ENCODE measurements at regions not wholly inside any gene's neighbourhood (a gene's known extent, or its start where the extent isn't known, plus 50 kb on each side); places are given as distances from the start of the nearest gene placed in this dataset.

DNA sequence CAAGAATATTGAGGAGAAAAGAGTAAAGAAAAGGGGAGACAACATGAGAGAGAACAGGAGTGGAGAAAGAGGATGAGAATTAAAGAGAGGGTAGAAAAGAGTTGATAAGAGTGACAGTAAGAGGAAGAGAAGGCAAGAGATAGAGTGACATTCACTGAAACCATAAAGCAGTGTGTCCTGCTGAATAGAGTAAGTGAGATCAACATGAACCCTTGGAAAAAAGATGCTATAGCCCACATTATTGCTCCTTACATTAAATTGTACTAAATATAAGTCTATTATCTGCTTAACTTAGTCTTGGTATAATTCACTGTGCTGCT is 489.5 kb downstream of the SHISA9 start (continued):
- TF ChIP-seq, protein P1, sequence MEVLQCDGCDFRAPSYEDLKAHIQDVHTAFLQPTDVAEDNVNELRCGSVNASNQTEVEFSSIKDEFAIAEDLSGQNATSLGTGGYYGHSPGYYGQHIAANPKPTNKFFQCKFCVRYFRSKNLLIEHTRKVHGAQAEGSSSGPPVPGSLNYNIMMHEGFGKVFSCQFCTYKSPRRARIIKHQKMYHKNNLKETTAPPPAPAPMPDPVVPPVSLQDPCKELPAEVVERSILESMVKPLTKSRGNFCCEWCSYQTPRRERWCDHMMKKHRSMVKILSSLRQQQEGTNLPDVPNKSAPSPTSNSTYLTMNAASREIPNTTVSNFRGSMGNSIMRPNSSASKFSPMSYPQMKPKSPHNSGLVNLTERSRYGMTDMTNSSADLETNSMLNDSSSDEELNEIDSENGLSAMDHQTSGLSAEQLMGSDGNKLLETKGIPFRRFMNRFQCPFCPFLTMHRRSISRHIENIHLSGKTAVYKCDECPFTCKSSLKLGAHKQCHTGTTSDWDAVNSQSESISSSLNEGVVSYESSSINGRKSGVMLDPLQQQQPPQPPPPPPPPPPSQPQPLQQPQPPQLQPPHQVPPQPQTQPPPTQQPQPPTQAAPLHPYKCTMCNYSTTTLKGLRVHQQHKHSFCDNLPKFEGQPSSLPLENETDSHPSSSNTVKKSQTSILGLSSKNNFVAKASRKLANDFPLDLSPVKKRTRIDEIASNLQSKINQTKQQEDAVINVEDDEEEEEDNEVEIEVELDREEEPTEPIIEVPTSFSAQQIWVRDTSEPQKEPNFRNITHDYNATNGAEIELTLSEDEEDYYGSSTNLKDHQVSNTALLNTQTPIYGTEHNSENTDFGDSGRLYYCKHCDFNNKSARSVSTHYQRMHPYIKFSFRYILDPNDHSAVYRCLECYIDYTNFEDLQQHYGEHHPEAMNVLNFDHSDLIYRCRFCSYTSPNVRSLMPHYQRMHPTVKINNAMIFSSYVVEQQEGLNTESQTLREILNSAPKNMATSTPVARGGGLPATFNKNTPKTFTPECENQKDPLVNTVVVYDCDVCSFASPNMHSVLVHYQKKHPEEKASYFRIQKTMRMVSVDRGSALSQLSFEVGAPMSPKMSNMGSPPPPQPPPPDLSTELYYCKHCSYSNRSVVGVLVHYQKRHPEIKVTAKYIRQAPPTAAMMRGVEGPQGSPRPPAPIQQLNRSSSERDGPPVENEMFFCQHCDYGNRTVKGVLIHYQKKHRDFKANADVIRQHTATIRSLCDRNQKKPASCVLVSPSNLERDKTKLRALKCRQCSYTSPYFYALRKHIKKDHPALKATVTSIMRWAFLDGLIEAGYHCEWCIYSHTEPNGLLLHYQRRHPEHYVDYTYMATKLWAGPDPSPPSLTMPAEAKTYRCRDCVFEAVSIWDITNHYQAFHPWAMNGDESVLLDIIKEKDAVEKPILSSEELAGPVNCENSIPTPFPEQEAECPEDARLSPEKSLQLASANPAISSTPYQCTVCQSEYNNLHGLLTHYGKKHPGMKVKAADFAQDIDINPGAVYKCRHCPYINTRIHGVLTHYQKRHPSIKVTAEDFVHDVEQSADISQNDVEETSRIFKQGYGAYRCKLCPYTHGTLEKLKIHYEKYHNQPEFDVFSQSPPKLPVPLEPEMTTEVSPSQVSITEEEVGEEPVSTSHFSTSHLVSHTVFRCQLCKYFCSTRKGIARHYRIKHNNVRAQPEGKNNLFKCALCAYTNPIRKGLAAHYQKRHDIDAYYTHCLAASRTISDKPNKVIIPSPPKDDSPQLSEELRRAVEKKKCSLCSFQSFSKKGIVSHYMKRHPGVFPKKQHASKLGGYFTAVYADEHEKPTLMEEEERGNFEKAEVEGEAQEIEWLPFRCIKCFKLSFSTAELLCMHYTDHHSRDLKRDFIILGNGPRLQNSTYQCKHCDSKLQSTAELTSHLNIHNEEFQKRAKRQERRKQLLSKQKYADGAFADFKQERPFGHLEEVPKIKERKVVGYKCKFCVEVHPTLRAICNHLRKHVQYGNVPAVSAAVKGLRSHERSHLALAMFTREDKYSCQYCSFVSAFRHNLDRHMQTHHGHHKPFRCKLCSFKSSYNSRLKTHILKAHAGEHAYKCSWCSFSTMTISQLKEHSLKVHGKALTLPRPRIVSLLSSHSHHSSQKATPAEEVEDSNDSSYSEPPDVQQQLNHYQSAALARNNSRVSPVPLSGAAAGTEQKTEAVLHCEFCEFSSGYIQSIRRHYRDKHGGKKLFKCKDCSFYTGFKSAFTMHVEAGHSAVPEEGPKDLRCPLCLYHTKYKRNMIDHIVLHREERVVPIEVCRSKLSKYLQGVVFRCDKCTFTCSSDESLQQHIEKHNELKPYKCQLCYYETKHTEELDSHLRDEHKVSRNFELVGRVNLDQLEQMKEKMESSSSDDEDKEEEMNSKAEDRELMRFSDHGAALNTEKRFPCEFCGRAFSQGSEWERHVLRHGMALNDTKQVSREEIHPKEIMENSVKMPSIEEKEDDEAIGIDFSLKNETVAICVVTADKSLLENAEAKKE (CRISPR knock-in tag; IDR thresholded peaks at IDR 0.05) = no peak
- TF ChIP-seq, protein P2, sequence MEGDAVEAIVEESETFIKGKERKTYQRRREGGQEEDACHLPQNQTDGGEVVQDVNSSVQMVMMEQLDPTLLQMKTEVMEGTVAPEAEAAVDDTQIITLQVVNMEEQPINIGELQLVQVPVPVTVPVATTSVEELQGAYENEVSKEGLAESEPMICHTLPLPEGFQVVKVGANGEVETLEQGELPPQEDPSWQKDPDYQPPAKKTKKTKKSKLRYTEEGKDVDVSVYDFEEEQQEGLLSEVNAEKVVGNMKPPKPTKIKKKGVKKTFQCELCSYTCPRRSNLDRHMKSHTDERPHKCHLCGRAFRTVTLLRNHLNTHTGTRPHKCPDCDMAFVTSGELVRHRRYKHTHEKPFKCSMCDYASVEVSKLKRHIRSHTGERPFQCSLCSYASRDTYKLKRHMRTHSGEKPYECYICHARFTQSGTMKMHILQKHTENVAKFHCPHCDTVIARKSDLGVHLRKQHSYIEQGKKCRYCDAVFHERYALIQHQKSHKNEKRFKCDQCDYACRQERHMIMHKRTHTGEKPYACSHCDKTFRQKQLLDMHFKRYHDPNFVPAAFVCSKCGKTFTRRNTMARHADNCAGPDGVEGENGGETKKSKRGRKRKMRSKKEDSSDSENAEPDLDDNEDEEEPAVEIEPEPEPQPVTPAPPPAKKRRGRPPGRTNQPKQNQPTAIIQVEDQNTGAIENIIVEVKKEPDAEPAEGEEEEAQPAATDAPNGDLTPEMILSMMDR (conservative IDR thresholded peaks at IDR 0.05; ENCODE audit: low read depth in 2 of 2) = no peak
- TF ChIP-seq JUNB (IDR thresholded peaks at IDR 0.05; ENCODE audit: unreplicated experiment) (no peak), STAT1 (IDR thresholded peaks at IDR 0.05; ENCODE audit: unreplicated experiment) (no peak), CREB1 (CRISPR knock-in tag; IDR thresholded peaks at IDR 0.05; ENCODE audit: low read depth) (no peak), ZNF114 (CRISPR knock-in tag; IDR thresholded peaks at IDR 0.05) (no peak)
- TF ChIP-seq, protein P3, sequence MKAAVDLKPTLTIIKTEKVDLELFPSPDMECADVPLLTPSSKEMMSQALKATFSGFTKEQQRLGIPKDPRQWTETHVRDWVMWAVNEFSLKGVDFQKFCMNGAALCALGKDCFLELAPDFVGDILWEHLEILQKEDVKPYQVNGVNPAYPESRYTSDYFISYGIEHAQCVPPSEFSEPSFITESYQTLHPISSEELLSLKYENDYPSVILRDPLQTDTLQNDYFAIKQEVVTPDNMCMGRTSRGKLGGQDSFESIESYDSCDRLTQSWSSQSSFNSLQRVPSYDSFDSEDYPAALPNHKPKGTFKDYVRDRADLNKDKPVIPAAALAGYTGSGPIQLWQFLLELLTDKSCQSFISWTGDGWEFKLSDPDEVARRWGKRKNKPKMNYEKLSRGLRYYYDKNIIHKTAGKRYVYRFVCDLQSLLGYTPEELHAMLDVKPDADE (IDR thresholded peaks at IDR 0.05) = no peak

DNA sequence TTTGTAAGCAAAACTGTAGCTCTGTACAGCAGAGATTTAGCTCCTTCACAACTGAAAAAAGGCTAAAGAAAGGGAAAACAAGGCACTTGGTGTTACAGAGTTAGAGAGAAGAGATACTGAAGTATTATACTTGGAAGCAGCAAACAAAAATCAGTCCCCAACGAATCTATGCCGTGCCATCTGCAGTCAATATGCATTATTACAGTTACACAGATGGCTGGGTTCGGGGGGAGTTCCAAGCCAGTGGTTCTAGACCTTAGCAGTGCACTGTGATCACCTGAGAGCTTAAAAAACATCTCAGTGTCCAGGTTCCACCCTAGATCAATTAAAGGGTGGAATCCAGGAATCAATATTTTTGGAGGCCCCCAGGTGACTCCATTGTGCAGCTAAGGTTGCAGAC is 489.9 kb downstream of the SHISA9 start:
- no peaks in the 10 kb centered on the region for H3K36me3 ChIP-seq (ENCODE audit: insufficient read depth)
- no peak overlapping the region for H3K27ac ChIP-seq (ENCODE audit: low read depth)
- Mint-ChIP-seq H3K4me1 (no peaks in the 10 kb centered on the region), H3K27ac (no peak overlapping the region), H3K36me3 (ENCODE audit: low read depth) (peaks cover 26% of the 10 kb centered on the region), H3K9me3 (peaks cover 25% of the 10 kb centered on the region), H3K27me3 (ENCODE audit: insufficient read depth, low read depth, poor library complexity) (peaks cover 3% of the 10 kb centered on the region), H3K4me3 (no peak overlapping the region)
- DNase-seq (ENCODE audit: low spot score) (no peak), ATAC-seq (no peak)
- H2AFZ ChIP-seq = no peak overlapping the region
- no peak overlapping the region for H3K4me2 ChIP-seq
- no peaks in the 10 kb centered on the region for H4K20me1 ChIP-seq (replicated peaks; ENCODE audit: insufficient read depth)
- H3F3A ChIP-seq (replicated peaks; ENCODE audit: low read depth) = no peaks in the 10 kb centered on the region
- H3K79me2 ChIP-seq (replicated peaks; ENCODE audit: insufficient read depth) = no peaks in the 10 kb centered on the region
- no peaks in the 10 kb centered on the region for H3K27me3 ChIP-seq (ENCODE audit: insufficient read depth)
- no peaks in the 10 kb centered on the region for H3K9me2 ChIP-seq (ENCODE audit: insufficient read depth)
- H3K4me3 ChIP-seq = no peak overlapping the region
- no peaks in the 10 kb centered on the region for H3K4me1 ChIP-seq (ENCODE audit: insufficient read depth)
- no peak for TF ChIP-seq CREB1 (CRISPR knock-in tag; IDR thresholded peaks at IDR 0.05; ENCODE audit: low read depth)
- TF ChIP-seq, protein P1 (CRISPR knock-in tag; IDR thresholded peaks at IDR 0.05) = no peak
